Renal cortex interstitium (tissue), 11 donors: ENCODE measurements at regions not wholly inside any gene's neighbourhood (a gene's known extent, or its start where the extent isn't known, plus 50 kb on each side); places are given as distances from the start of the nearest gene placed in this dataset.
"Not testable (repeated sequence)": the region's sequence is repeated elsewhere in the genome, so short reads cannot be mapped to it uniquely, and the experiment has no call there.

Experiments
- DNase-seq, 11 donors: peaks; one replicate each; pipeline ENCODE4 v3.0.0-alpha.2; 2013; ENCODE audit warnings: low read depth in 9 of 11, low spot score in 4 of 11; ENCODE audit errors: extremely low read depth in 1 of 11

DNA sequence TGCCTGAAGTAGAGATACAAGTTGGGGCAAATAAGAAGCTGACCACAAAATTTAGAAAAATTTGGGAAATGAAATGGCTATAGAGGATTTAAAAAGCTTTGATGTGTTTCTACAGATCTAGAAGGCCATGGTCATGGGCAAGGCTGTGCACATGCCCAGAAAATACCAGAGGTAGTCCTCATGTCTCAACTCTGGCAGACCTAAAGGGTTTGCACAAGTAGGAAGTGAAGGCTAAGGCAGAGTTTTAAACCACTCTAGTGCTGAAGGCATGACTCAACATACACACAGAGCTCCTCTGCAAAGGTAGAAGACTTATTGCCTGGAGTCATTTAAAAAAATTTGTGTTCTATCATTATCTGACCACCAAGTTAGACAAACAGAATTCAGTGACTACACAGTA lies 364.6 kb downstream of the CCSER2 start:
- DNase-seq = no peak

GRCh38 chr10:84695902-84696301 lies 367.5 kb downstream of the CCSER2 start:
- DNase-seq = peak in 1 of 11 donors; percentile 3

- DNase-seq = no peak
Observed at GRCh38 chr10:84696610-84697009, 368.2 kb downstream of the CCSER2 start.

DNA sequence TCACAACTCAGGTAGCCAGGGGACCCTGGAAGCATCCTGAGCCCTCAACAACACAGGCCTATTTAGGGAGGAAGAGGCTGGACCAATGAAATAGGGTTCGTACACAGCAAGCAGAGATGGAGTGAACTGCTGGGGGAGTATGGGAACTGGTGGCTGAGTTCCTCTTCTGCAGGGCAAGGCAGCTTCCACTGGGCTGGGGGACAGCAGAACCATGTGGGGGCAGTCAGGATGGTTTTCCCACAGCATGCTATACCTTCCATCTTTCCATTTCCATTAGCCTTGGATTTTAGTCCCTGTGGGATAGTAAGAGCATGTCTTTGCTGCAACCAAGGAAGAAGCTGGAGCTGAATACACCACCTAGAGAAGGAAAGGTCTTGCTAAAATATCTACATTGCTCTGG lies 370.6 kb downstream of the CCSER2 start:
- DNase-seq = no peak

DNA sequence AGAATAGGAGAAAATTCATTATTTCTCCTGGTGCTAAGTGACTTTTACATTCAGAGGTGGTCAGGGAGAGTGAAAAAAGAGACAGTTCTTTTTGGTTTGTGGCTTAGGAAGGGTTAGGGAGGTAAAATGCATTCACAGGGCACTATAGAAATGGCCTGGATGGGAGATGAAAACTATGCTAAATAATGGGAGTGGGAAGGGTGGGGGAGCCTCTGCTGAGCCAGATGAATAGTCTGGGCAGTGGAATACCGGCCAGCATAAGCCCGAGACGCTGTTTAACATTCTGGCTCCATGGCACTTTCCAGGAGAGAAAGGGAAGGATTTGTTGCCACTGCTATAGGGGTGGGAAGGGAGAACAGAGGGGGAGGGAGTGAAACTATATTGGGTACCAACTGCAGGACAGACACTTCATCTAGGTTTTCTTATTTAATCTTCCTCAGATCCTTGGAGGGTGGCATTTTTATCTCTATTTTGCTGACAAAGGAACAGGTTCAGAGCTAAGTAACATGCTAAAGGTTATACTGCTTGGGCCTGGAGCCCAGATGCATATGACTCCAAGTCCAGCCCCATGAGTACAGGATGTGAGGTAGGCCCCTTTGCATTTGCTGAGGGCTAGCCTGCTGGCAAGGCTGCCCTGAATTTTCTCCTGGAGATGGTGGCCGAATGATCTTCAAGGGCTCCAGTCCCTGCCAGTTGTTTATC lies 372.4 kb downstream of the CCSER2 start:
- DNase-seq = no peak

- no peak for DNase-seq
Observed at GRCh38 chr10:84701370-84701720, 373.0 kb downstream of the CCSER2 start.

DNA sequence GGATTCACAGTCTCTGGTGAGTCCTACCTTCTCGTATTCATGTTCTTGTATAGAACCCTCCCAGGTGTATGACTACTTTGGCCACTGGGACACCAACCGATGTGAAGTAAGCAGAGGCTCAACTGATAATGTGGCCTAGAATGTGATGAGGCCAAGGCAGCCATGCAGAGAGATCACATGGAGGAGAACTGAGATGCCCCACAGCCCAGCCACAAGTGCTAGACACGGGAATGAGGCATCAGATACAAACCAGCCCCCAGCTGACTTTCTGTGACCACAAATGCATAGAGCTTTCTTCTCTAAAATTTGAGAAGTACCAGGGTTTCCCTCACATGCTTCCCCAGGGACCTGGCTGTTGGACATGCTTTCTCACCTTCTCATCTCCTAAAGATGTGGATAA lies 375.7 kb downstream of the CCSER2 start:
- no peak for DNase-seq

DNA sequence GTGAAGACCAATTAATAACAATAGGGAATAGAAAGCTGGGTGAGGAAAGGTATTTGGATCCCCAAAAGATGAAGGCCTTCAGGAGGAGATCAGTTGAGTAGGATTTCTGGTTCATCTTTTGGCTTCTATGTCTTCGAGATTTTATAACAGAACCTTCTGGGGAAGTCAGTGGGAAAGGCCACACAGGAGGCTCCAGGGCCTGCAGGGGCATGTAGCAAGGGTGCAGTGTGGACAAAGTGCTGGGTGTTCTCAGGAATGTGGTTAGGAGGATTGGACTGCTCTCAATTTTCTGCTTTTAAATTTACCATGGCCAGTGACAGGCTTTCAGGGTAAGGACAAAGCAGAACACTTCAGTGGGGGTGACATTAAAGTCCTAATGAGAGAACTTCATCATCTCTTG lies 378.0 kb downstream of the CCSER2 start:
- DNase-seq = no peak

- no peak for DNase-seq
Observed at GRCh38 chr10:84706875-84707274, 378.5 kb downstream of the CCSER2 start.

- peak in 8 of 11 donors; percentile 1 to 13 (median 8) for DNase-seq
Observed at GRCh38 chr10:84715911-84716310, 387.5 kb downstream of the CCSER2 start.

DNA sequence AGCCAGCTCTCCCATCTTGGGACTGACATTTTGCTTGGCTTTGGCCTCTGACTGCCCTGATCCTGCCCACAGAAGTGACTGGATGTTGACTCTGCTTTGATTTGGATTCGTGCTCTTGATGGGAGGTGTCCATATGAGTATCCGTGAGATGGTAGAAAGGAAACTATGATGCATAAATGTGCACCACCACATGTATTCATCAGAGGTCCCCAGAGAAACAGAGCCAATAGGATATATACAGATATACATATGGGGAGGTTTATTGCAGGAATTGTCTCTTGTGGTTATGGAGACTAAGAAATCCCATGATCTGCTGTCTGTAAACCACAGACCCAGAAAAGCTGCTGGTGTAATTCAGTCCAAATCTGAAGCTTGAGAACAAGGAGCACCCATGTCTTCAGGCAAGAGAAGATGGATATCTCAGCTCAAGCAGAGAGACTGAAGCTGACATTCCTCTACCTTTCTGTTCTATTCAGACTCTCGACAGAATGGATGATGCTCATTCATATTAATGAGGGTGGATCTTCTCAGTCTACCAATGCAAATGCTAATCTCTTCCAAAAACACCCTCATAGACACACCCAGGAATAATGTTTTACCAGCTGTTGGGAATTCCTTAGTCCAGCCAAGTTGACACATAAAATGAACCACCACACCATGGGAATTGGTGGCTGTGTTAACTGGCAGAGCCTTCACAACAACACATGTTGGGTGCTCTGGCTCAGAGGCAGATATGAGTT lies 390.7 kb downstream of the CCSER2 start:
- DNase-seq = no peak

GRCh38 chr10:84719687-84720086 lies 391.3 kb downstream of the CCSER2 start:
- no peak for DNase-seq

GRCh38 chr10:84727398-84727797 lies 399.0 kb downstream of the CCSER2 start:
- no peak for DNase-seq

GRCh38 chr10:84739126-84739525 lies 410.7 kb downstream of the CCSER2 start:
- not testable (repeated sequence) for DNase-seq

DNA sequence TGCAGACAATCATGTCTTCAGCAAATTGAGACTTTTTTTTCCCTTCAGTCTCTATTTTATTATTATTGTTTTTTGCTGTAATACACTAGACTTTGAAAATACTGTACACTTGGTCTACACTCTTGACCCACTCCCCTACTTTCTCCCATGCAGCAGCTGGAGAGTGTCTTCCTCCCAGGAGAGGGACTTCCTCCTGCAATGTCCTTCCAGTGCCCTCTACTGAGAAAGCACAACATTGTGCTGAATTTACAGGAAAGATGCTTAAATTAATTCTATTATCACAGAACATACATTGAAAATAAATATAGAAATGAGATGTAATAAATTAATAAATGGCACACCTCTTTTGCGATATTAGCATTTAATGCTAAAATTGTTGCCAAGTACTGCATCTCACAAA lies 411.3 kb downstream of the CCSER2 start:
- peak in 2 of 11 donors; percentile 1 to 3 for DNase-seq

DNA sequence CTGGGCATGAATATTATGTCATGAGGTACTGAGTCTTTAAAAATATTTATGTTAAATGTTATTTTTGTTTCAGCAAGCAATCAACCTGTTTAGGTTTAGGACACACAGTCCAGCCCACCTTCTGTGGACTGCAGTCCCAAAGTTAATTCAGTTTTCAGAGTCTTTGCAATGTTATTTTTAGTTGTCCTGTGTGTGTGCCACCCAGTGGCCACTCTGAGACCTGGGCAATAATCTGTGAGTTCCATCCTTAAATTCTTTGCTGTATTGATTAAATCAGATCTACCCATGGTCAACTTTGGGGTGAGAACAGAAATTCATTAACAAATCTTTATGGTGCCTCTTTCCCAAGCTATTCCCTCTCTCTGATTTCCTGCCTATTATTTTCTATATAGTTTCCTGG lies 415.1 kb downstream of the CCSER2 start:
- no peak for DNase-seq

DNA sequence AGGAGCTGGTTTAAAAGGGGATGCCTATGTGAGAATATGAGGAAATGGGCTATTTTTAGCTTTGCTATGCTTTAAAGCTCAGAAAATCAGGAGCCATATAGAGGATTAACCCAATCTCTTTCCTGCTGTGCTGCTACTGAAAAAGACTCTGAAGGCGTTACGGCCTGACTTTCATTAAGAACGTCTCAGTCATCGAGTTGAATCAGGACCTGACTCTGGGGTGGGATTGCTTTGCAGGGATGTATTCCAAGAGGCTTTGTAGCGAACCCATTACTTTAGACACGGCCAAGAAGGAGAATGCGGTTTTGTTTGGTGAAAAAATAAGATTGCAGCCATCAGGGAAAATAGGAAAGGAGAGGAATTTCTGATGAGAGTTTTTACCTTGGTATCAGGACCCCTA lies 426.9 kb downstream of the CCSER2 start:
- no peak for DNase-seq

GRCh38 chr10:84756653-84757052 lies 428.3 kb downstream of the CCSER2 start:
- not testable (repeated sequence) for DNase-seq

- not testable (repeated sequence) for DNase-seq
Observed at GRCh38 chr10:84761994-84762614, 433.7 kb downstream of the CCSER2 start.

DNA sequence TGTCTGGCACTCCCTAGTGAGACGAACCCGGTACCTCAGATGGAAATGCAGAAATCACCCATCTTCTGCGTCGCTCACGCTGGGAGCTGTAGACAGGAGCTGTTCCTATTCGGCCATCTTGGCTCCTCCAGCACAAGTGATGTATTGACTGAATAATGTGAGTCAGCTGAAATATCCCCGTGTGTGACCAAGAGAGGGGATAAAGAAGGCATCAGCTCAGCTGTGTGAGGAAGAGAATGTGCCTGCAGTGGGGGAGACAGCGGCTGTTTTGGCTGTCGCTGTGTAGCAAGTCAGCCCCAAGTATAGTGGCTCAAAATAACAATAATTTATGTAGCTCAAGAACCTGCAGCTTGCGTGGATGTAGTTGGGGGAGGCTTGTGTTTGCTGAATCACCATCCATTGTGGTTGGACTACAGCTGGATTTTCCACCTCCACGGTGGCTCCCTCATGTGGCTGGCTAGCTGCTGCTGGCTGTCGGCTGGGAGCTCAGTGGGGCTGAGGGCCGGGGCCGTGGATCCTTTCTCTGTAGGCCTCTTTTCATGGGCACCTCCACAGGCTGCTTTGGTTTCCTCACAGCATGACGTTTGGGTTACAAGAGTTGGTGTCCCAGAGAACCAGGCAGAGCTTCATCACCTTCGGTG lies 434.5 kb downstream of the CCSER2 start:
- DNase-seq = no peak
